ENCODE measurements at regions not wholly inside any gene's neighbourhood (a gene's known extent, or its start where the extent isn't known, plus 50 kb on each side); places are given as distances from the start of the nearest gene placed in this dataset.
"Not testable (repeated sequence)": the region's sequence is repeated elsewhere in the genome, so short reads cannot be mapped to it uniquely, and the experiment has no call there.

DNA sequence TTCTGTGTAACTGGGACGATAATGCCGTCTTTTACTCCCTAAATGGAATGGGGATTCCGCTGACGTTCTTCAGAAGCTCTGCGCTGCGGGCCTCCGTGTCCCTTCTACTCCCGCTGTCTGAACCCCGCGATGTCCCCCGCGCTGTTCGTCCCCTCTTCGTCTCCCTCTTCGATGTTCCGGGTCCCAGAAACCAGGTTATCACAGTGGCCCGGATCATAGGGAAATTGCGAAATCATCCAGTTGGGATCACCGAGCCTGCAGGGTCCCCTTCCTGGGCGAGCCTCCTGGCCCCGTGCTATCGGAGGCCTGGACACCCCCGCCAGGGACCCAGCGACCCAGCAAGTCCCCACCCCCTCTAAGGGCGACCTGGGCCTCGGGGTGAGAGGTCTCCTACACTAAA is 154.2 kb downstream of the PPIAL4G start:
- peaks cover 2 to 4% (median 3%) of the 10 kb centered on the region in 4 donors for H3K4me1 ChIP-seq (ENCODE audit: control insufficient read depth in 4 of 4, insufficient read depth in 4 of 4, low read length in 3 of 4)
- no peaks in the 10 kb centered on the region for H3K9me3 ChIP-seq (ENCODE audit: control insufficient read depth in 4 of 4, low read length in 3 of 4)
- no peak overlapping the region for H3K9ac ChIP-seq (ENCODE audit: low read depth in 1 of 2, low read length in 2 of 2)
- no peaks in the 10 kb centered on the region for H3K36me3 ChIP-seq (ENCODE audit: control insufficient read depth in 4 of 4, insufficient read depth in 3 of 4, low read depth in 1 of 4, low read length in 3 of 4)
- WGBS, result 28% methylated on average over 26 of the region's 26 CpGs
- peaks cover 0 to 8% (median 3%) of the 10 kb centered on the region in 4 donors for H3K27me3 ChIP-seq (ENCODE audit: control insufficient read depth in 4 of 4, insufficient read depth in 4 of 4, low read length in 3 of 4)
- H3K27ac ChIP-seq (ENCODE audit: low read depth in 1 of 2, low read length in 2 of 2), result no peak overlapping the region
- no peak for DNase-seq (ENCODE audit: low spot score)
- no peak overlapping the region for H3K4me3 ChIP-seq (ENCODE audit: low read depth in 1 of 3, low read length in 3 of 3)
- TF ChIP-seq, protein P1, sequence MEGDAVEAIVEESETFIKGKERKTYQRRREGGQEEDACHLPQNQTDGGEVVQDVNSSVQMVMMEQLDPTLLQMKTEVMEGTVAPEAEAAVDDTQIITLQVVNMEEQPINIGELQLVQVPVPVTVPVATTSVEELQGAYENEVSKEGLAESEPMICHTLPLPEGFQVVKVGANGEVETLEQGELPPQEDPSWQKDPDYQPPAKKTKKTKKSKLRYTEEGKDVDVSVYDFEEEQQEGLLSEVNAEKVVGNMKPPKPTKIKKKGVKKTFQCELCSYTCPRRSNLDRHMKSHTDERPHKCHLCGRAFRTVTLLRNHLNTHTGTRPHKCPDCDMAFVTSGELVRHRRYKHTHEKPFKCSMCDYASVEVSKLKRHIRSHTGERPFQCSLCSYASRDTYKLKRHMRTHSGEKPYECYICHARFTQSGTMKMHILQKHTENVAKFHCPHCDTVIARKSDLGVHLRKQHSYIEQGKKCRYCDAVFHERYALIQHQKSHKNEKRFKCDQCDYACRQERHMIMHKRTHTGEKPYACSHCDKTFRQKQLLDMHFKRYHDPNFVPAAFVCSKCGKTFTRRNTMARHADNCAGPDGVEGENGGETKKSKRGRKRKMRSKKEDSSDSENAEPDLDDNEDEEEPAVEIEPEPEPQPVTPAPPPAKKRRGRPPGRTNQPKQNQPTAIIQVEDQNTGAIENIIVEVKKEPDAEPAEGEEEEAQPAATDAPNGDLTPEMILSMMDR (IDR thresholded peaks at IDR 0.05; ENCODE audit: low read depth, low read length, missing input control), result no peak
- TF ChIP-seq NR2F2 (IDR thresholded peaks at IDR 0.05), result no peak
- TF ChIP-seq, protein P2, sequence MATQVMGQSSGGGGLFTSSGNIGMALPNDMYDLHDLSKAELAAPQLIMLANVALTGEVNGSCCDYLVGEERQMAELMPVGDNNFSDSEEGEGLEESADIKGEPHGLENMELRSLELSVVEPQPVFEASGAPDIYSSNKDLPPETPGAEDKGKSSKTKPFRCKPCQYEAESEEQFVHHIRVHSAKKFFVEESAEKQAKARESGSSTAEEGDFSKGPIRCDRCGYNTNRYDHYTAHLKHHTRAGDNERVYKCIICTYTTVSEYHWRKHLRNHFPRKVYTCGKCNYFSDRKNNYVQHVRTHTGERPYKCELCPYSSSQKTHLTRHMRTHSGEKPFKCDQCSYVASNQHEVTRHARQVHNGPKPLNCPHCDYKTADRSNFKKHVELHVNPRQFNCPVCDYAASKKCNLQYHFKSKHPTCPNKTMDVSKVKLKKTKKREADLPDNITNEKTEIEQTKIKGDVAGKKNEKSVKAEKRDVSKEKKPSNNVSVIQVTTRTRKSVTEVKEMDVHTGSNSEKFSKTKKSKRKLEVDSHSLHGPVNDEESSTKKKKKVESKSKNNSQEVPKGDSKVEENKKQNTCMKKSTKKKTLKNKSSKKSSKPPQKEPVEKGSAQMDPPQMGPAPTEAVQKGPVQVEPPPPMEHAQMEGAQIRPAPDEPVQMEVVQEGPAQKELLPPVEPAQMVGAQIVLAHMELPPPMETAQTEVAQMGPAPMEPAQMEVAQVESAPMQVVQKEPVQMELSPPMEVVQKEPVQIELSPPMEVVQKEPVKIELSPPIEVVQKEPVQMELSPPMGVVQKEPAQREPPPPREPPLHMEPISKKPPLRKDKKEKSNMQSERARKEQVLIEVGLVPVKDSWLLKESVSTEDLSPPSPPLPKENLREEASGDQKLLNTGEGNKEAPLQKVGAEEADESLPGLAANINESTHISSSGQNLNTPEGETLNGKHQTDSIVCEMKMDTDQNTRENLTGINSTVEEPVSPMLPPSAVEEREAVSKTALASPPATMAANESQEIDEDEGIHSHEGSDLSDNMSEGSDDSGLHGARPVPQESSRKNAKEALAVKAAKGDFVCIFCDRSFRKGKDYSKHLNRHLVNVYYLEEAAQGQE (IDR thresholded peaks at IDR 0.05), result no peak

DNA sequence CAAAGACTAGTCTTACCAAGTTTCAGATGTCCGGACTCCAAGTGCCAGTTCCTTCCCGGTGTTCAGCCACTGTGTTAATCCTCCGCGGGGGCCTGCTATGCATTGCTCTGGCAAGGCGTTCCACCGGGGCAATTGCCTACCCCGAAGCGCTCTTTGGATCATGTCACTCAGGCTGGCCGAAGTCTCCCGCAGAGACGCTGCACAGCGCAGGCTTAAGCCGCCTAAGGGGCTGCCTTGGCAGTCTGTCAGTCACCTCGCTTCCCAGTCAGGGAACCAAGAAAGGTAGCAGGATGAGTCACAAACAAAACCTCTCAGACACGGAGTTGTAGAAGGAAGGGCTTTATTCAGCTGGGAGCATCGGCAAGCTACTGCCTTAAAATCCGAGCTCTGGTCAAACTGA is 158.1 kb downstream of the PPIAL4G start:
- not testable (repeated sequence) for H3K9ac ChIP-seq (ENCODE audit: low read depth in 1 of 2, low read length in 2 of 2); H3K9me3 ChIP-seq (ENCODE audit: control insufficient read depth in 4 of 4, low read length in 3 of 4); H3K27me3 ChIP-seq (ENCODE audit: control insufficient read depth in 4 of 4, insufficient read depth in 4 of 4, low read length in 3 of 4); H3K27ac ChIP-seq (ENCODE audit: low read depth in 1 of 2, low read length in 2 of 2); H3K4me3 ChIP-seq (ENCODE audit: low read depth in 1 of 3, low read length in 3 of 3); DNase-seq (ENCODE audit: low spot score); H3K4me1 ChIP-seq (ENCODE audit: control insufficient read depth in 4 of 4, insufficient read depth in 4 of 4, low read length in 3 of 4); H3K36me3 ChIP-seq (ENCODE audit: control insufficient read depth in 4 of 4, insufficient read depth in 3 of 4, low read depth in 1 of 4, low read length in 3 of 4)
- WGBS, result 94% methylated on average over 17 of the region's 17 CpGs

DNA sequence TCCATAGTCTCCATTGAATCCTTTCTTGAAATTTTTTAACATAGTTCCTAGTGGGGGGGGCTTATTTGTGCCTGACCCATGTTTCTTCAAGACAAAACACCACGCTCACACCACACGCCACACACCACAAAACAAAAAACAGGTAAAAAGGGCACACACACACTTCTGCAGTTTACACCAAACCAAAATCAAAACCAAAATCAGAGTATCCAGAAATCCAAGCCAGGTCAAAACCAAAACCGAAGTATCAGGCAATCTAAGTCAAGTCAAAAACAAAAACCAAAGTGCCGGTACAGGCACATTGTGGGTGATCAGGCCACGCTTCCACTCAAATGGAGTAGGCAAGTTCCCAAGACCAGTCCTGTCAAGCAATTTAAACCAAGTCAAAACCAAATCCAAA is 158.6 kb downstream of the PPIAL4G start:
- 93% methylated on average over 5 of the region's 5 CpGs for WGBS
- not testable (repeated sequence) for H3K27ac ChIP-seq (ENCODE audit: low read depth in 1 of 2, low read length in 2 of 2); DNase-seq (ENCODE audit: low spot score); H3K9me3 ChIP-seq (ENCODE audit: control insufficient read depth in 4 of 4, low read length in 3 of 4); H3K4me1 ChIP-seq (ENCODE audit: control insufficient read depth in 4 of 4, insufficient read depth in 4 of 4, low read length in 3 of 4); H3K9ac ChIP-seq (ENCODE audit: low read depth in 1 of 2, low read length in 2 of 2); H3K36me3 ChIP-seq (ENCODE audit: control insufficient read depth in 4 of 4, insufficient read depth in 3 of 4, low read depth in 1 of 4, low read length in 3 of 4); H3K4me3 ChIP-seq (ENCODE audit: low read depth in 1 of 3, low read length in 3 of 3); H3K27me3 ChIP-seq (ENCODE audit: control insufficient read depth in 4 of 4, insufficient read depth in 4 of 4, low read length in 3 of 4)

DNA sequence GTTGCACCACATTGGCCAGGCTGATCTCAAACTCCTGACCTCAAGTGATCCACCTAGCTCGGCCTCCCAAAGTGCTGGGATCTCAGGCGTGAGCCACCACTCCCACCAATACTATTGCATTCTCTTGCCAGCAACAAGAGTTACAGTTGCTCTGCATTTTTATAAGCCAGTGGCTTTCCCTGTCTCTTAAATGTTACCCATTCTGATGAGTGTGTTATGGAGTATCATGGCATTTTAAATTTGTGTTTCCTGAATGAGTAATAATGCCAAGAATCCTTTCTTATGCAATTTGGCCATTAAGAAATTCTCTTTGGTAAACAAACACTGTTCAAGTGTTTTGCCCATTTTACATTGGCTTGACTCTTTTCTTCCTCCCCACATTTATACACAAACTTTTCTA is 163.0 kb downstream of the PPIAL4G start:
- not testable (repeated sequence) for H3K9ac ChIP-seq (ENCODE audit: low read depth in 1 of 2, low read length in 2 of 2); H3K27ac ChIP-seq (ENCODE audit: low read depth in 1 of 2, low read length in 2 of 2); H3K36me3 ChIP-seq (ENCODE audit: control insufficient read depth in 4 of 4, insufficient read depth in 3 of 4, low read depth in 1 of 4, low read length in 3 of 4); H3K9me3 ChIP-seq (ENCODE audit: control insufficient read depth in 4 of 4, low read length in 3 of 4); H3K4me1 ChIP-seq (ENCODE audit: control insufficient read depth in 4 of 4, insufficient read depth in 4 of 4, low read length in 3 of 4); H3K27me3 ChIP-seq (ENCODE audit: control insufficient read depth in 4 of 4, insufficient read depth in 4 of 4, low read length in 3 of 4); DNase-seq (ENCODE audit: low spot score); H3K4me3 ChIP-seq (ENCODE audit: low read depth in 1 of 3, low read length in 3 of 3)
- 92% methylated on average over 2 of the region's 2 CpGs for WGBS

Data from liver (tissue), 8 donors.